Activated naive CD4-positive, alpha-beta T cell treated with anti-CD3 and anti-CD28 coated beads, Interleukin-2, amount 50 U/mL, for 16 hours (primary cell): ENCODE measurements at regions not wholly inside any gene's neighbourhood (a gene's known extent, or its start where the extent isn't known, plus 50 kb on each side); places are given as distances from the start of the nearest gene placed in this dataset.

Experiments
- DNase-seq: peaks from one replicate; pipeline ENCODE4 v3.0.0-alpha.2; 2020

DNA sequence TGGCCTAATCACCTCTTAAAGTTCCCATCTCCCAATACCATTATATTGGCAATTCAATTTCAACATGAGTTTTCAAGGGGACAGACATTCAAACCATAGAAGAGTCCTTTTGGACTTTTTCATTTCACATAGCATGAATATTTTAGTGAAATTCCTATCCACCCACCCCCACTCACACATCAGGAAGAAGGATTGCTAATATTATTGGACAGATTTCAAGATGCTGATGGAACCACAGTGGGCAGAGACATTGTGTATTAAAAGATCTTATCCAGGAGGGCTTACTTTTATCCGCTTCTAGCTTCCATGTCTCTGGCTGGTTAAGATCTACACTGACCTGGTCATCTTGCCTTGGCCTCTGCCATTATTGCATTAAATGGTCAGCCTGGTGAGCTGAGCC is 297.4 kb upstream of the ACVR2A start:
- DNase-seq: no peak

GRCh38 chr2:147546109-147546508 is 298.7 kb upstream of the ACVR2A start:
- no peak for DNase-seq

DNA sequence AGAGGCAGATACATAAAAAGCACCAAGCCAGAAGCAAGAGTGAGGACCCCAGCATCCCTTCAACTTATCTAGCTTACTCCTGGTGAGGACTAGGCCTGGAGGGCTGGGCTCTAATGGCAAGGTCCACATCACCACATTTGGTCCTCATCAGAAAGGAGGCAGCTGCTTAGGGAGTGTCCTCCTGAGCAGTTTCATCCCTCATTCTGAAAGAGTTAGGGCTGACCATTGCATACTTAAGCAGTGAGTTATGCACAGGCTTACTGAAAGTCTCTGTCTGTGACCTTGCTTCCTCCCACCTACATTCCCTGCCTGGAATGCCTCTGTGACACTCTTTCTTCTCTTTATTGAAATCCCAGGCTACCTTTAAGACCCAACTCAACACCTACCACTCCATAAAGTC is 301.8 kb upstream of the ACVR2A start:
- DNase-seq: no peak

- DNase-seq: no peak
Observed at GRCh38 chr2:147542351-147542750, 302.5 kb upstream of the ACVR2A start.

DNA sequence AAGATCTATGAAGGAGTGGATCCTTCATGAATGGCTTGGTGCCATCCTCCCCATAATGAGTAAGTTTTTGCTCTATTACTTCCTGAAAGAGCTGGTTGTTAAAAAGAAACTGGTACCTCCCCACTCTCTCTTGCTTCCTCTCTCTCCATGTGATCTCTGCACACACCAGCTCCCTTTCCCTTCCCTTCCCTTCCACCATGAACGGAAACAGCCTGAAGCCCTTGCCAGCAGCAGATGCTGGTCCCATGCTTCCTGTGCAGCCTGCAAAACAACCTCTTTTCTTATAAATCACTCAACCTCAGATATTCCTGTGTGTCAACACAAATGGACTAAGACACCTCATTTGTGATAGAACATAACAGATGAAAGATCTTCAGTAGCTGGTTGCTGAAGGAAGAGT is 303.5 kb upstream of the ACVR2A start:
- no peak for DNase-seq

- DNase-seq: no peak
Observed at GRCh38 chr2:147538821-147539220, 306.0 kb upstream of the ACVR2A start.

DNA sequence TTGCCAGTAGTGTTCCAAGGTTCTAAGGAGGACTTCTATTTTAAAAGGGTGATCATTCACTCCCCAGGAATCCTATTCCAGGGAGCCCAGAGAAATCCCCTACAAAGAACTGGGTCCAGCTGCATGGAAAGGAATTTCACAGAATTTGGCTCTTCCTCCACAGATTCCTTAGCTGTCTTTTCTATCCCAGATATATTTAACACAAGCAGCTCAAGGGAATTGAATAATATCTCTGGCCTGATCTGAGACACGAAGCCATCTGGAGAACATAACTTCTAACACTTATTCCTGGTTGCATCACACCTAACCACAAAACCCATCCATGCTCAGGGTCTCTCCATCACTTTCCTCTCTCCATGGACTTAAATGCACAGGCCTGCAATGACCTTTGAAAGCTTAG is 306.7 kb upstream of the ACVR2A start:
- no peak for DNase-seq

GRCh38 chr2:147531269-147531668 is 313.6 kb upstream of the ACVR2A start:
- DNase-seq: no peak

DNA sequence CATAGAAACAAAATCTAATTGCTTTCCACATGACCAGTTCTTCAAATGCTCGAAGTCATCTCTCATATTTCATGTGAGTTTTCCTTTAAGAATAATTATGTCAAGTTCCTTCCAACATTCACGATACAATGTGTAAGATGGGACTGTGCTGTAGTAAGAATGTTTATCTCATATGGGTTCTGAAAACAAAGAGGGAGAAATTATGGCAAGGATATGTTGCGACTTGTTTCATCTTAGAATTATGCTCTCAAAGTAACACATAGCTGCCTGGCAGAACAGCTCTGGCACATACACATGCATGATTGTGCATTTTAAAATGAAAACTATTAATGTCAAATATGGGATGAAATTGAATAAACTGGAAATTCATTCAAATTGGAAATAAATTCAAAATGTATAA is 314.8 kb upstream of the ACVR2A start:
- DNase-seq: no peak

DNA sequence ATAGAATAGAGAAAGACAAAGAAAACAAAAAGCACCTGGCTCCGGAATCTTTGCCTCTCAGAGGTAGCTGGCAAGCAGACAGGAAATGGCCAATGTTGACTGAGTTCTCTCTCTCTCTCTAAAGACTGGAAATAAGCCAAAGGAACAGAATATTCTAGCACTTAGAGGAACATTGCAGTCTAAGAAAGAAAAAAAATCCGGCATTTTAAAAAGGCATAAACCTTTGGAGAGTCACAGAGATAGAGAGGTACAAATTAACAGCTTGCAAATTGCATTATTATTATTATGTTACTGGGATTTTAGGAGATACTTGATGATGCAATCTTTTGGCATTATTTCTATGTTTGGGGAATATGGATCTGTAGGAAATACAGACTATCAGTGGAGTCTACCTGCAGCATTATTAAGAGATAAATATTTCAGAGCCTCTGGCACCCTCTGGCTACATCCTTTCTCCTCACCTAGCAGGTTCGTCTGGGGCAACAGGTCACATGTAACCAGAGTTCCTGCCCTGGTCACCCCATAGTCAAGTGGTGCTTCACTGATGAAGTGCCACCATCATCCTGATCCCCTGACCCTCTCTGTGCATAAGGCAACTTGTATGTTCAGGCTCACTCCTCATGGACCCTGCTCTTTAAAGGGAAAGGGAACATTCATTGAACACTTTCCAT is 318.9 kb upstream of the ACVR2A start:
- DNase-seq: no peak

GRCh38 chr2:147524912-147525311 is 319.9 kb upstream of the ACVR2A start:
- no peak for DNase-seq

DNA sequence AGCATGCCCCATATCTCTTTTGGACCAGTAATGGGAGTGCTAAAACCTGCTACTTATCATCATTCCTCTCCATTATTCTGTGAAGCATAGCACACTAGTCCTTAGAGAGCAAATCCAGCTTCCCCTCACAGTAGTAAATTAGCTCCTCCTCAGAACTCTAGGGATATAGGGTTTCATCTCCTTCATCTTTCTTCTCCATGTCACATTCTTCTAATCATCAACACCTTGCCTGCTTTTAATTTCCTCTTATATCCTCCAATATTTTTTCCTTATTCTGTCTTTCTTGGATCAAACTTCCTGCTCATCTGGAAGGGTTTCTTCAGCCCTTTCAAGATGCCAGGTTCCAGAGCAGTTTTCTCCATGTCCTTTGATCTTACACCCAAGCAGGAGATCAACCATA is 321.4 kb upstream of the ACVR2A start:
- DNase-seq: no peak

- DNase-seq: no peak
Observed at GRCh38 chr2:147521936-147522335, 322.9 kb upstream of the ACVR2A start.

GRCh38 chr2:147520817-147521216 is 324.0 kb upstream of the ACVR2A start:
- no peak for DNase-seq

- no peak for DNase-seq
Observed at GRCh38 chr2:147519178-147519577, 325.7 kb upstream of the ACVR2A start.

GRCh38 chr2:147515213-147515612 is 329.6 kb upstream of the ACVR2A start:
- DNase-seq: no peak

- no peak for DNase-seq
Observed at GRCh38 chr2:147512206-147512605, 332.6 kb upstream of the ACVR2A start.

DNA sequence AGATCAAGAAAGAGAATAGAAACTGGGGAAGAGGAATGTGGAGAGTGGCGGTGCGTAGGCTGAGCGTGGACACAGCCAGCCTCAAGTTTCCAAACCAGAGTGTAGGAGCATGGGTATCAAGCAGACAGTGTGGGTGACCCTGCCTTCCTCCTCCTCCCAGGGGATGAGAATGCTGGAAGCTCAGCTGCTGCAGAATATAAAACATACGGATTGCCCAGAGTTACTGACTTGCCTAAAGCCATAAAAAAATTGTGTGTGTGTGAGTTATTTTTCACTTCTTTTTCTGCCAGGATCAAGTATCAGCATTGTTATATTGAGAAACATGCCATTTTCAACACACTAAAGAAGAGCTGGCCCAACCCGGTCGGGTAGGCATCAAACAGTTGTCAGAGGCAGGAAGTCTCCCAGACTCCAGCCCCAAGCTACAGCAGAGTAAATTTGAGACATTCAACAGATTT is 333.3 kb upstream of the ACVR2A start:
- DNase-seq: no peak

GRCh38 chr2:147509821-147510220 is 335.0 kb upstream of the ACVR2A start:
- no peak for DNase-seq

GRCh38 chr2:147506889-147507288 is 337.9 kb upstream of the ACVR2A start:
- DNase-seq: no peak

GRCh38 chr2:147502711-147503290 is 342.0 kb upstream of the ACVR2A start:
- DNase-seq: no peak

DNA sequence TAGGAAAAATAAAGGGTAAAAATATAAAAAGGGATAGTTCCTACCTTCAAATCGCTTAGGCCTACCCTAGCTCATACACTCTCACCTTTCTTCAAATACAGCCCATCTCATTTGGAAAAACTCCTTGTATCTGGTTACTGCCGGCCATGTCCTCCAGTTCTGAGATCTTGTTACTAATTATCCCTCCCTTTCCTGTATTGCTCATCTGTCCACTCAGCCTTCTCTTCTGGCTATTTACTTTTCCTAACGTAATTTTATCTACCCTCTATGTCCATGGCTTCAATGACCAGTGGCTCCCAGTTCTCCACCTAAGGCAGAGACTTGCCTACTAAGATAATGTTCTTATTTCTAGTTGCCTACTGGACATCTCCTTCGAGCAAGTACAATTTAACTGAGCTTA is 342.9 kb upstream of the ACVR2A start:
- no peak for DNase-seq

GRCh38 chr2:147500819-147501395 is 343.9 kb upstream of the ACVR2A start:
- DNase-seq: no peak

DNA sequence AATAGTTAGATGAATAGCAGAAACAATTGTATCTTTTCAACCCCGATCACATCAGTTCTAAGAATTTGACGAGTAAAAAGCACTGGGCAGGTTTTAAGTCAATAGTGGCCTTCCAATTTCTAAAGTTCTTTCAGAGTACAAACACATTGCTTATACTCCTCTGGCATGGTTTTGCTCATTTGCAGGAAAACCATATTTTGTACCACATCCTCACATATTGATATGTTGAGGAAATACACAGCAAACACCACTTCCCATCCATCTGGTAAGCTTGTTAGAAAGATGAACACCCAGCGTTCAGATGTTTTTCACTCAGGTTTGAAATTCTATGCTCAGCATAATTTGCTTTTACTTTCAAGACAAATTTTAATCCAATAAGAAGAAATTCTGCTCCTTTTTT is 344.6 kb upstream of the ACVR2A start:
- DNase-seq: no peak

DNA sequence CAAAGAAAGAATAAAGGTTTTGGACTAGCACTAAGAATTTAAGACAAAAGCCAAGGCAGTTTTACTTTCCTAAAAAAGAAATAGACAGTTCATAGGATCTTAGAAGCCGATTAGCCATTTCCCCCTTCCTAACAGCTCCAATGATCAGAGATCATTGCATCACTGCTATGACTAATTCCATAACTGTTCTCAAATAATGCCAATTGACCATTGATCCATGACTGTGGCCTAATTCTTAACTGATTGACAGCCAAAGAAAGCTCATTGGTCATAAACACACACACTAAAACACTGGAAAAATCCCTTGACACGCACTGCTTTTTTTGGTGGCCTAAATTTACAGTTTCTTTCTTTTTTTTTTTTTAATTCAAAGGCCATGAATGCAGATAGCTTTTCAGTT is 345.0 kb upstream of the ACVR2A start:
- no peak for DNase-seq
